ENCODE measurements at regions not wholly inside any gene's neighbourhood (a gene's known extent, or its start where the extent isn't known, plus 50 kb on each side); places are given as distances from the start of the nearest gene placed in this dataset.

DNA sequence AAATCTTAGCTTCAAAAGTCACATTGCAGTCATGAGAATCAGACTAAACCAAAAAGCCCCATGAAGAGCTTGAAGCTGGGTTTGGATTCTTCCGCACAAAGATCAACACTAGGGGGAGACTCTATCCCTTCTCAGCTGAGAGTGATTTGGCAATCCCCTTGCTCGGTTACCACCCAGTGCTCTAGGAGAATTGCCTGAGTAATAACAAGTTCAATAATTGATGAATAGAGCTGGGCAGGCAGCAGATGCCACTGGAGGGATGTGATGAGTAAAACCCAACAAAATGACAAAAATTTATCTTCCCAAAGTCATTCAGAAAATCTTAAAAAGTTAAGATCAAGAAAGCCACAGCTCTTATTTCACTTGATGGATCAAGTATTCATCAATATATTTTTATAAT is 185.6 kb upstream of the ARID2 start (continued):
- TF ChIP-seq, protein P1, sequence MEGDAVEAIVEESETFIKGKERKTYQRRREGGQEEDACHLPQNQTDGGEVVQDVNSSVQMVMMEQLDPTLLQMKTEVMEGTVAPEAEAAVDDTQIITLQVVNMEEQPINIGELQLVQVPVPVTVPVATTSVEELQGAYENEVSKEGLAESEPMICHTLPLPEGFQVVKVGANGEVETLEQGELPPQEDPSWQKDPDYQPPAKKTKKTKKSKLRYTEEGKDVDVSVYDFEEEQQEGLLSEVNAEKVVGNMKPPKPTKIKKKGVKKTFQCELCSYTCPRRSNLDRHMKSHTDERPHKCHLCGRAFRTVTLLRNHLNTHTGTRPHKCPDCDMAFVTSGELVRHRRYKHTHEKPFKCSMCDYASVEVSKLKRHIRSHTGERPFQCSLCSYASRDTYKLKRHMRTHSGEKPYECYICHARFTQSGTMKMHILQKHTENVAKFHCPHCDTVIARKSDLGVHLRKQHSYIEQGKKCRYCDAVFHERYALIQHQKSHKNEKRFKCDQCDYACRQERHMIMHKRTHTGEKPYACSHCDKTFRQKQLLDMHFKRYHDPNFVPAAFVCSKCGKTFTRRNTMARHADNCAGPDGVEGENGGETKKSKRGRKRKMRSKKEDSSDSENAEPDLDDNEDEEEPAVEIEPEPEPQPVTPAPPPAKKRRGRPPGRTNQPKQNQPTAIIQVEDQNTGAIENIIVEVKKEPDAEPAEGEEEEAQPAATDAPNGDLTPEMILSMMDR (CRISPR knock-in tag; IDR thresholded peaks at IDR 0.05): peak; percentile 77
- no peak for TF ChIP-seq ZBTB8A (CRISPR knock-in tag; IDR thresholded peaks at IDR 0.05; ENCODE audit: borderline replicate concordance, low read depth)
- no peak for TF ChIP-seq ZBTB33 (CRISPR knock-in tag; IDR thresholded peaks at IDR 0.05)
- TF ChIP-seq, protein P2, sequence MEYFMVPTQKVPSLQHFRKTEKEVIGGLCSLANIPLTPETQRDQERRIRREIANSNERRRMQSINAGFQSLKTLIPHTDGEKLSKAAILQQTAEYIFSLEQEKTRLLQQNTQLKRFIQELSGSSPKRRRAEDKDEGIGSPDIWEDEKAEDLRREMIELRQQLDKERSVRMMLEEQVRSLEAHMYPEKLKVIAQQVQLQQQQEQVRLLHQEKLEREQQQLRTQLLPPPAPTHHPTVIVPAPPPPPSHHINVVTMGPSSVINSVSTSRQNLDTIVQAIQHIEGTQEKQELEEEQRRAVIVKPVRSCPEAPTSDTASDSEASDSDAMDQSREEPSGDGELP (IDR thresholded peaks at IDR 0.05; ENCODE audit: borderline replicate concordance, low read depth): peak; percentile 71; the same call in 1 of the 2 replicates
- no peak for TF ChIP-seq SPEN (CRISPR knock-in tag; IDR thresholded peaks at IDR 0.05; ENCODE audit: low read depth)
- TF ChIP-seq SMC3 (IDR thresholded peaks at IDR 0.05; ENCODE audit: low read length): peak; percentile 69
- TF ChIP-seq ELK4 (CRISPR knock-in tag; IDR thresholded peaks at IDR 0.05; ENCODE audit: borderline replicate concordance): no peak
- no peak for TF ChIP-seq TEAD2 (CRISPR knock-in tag; IDR thresholded peaks at IDR 0.05)
- TF ChIP-seq CEBPG (CRISPR knock-in tag; IDR thresholded peaks at IDR 0.05): peak; percentile 91
- TF ChIP-seq FIP1L1 (IDR thresholded peaks at IDR 0.05; ENCODE audit: borderline replicate concordance, insufficient read depth, low read depth, low read length): no peak
- TF ChIP-seq PRDM10 (CRISPR knock-in tag; IDR thresholded peaks at IDR 0.05; ENCODE audit: low read depth): 0 out of 2 replicates have a peak, but pooled peaks have one; percentile 25
